ENCODE measurements at regions not wholly inside any gene's neighbourhood (a gene's known extent, or its start where the extent isn't known, plus 50 kb on each side); places are given as distances from the start of the nearest gene placed in this dataset.
"Not testable (repeated sequence)": the region's sequence is repeated elsewhere in the genome, so short reads cannot be mapped to it uniquely, and the experiment has no call there.

GRCh38 chr1:69120126-69120741, 447.5 kb upstream of the LRRC7 start:
- TF ChIP-seq, protein P1, sequence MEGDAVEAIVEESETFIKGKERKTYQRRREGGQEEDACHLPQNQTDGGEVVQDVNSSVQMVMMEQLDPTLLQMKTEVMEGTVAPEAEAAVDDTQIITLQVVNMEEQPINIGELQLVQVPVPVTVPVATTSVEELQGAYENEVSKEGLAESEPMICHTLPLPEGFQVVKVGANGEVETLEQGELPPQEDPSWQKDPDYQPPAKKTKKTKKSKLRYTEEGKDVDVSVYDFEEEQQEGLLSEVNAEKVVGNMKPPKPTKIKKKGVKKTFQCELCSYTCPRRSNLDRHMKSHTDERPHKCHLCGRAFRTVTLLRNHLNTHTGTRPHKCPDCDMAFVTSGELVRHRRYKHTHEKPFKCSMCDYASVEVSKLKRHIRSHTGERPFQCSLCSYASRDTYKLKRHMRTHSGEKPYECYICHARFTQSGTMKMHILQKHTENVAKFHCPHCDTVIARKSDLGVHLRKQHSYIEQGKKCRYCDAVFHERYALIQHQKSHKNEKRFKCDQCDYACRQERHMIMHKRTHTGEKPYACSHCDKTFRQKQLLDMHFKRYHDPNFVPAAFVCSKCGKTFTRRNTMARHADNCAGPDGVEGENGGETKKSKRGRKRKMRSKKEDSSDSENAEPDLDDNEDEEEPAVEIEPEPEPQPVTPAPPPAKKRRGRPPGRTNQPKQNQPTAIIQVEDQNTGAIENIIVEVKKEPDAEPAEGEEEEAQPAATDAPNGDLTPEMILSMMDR (IDR thresholded peaks at IDR 0.05): not testable (repeated sequence)
- TF ChIP-seq POLR2A (IDR thresholded peaks at IDR 0.05): not testable (repeated sequence)
